Suprapubic skin (tissue), 4 donors: ENCODE measurements at regions not wholly inside any gene's neighbourhood (a gene's known extent, or its start where the extent isn't known, plus 50 kb on each side); places are given as distances from the start of the nearest gene placed in this dataset.

Source experiments
- CTCF ChIP-seq, 2 donors: fragments of 200-600 bp in 1 of 2; fragments of 450-650 bp in 1 of 2; sonication (generic) in 1 of 2; IDR thresholded peaks; one replicate each; pipeline ENCODE4 v1.5.1; 2016 to 2019; ENCODE audit warnings: antibody characterized with exemption in 2 of 2, mild to moderate bottlenecking in 1 of 2, moderate library complexity in 1 of 2
- POLR2A ChIP-seq, 2 donors: fragments of 450-650 bp; IDR thresholded peaks; one replicate each; pipeline ENCODE4 v1.6.1; 2017; ENCODE audit warnings: antibody characterized with exemption in 2 of 2, mild to moderate bottlenecking in 2 of 2, moderate library complexity in 2 of 2
- POLR2AphosphoS5 ChIP-seq, 3 donors: sonication (generic); formaldehyde crosslinking; IDR thresholded peaks; one replicate each; pipeline ENCODE4 v1.6.1; 2017; ENCODE audit warnings: antibody characterized with exemption in 3 of 3

- TF ChIP-seq CTCF (IDR thresholded peaks at IDR 0.05) (no peak), POLR2A (IDR thresholded peaks at IDR 0.05) (no peak), POLR2AphosphoS5 (IDR thresholded peaks at IDR 0.05) (no peak)
These were observed 135.5 kb downstream of the PAX1 start for GRCh38 chr20:21840991-21841390.
